Prostate gland (tissue), 2 donors: ENCODE measurements at regions not wholly inside any gene's neighbourhood (a gene's known extent, or its start where the extent isn't known, plus 50 kb on each side); places are given as distances from the start of the nearest gene placed in this dataset.

ENCODE experiments used
- CTCF ChIP-seq, 4 experiments: fragments of 200-600 bp in 2 of 4; fragments of 450-650 bp in 2 of 4; sonication (generic) in 2 of 4; IDR thresholded peaks; 1 replicate in 3 of 4; 2 replicates in 1 of 4; pipeline ENCODE4 v1.5.1; 2016 to 2019; ENCODE audit warnings: antibody characterized with exemption in 4 of 4, mild to moderate bottlenecking in 2 of 4, moderate library complexity in 2 of 4
- POLR2A ChIP-seq: fragments of 450-650 bp; IDR thresholded peaks from one replicate; pipeline ENCODE4 v1.6.1; 2016; ENCODE audit warnings: antibody characterized with exemption, mild to moderate bottlenecking
- POLR2AphosphoS5 ChIP-seq: sonication (generic); formaldehyde crosslinking; IDR thresholded peaks from one replicate; pipeline ENCODE4 v1.6.1; 2017; ENCODE audit warnings: antibody characterized with exemption

GRCh38 chr15:47991357-47991756 lies 129.4 kb upstream of the SLC24A5 start:
- no peak for TF ChIP-seq POLR2A
- no peak for TF ChIP-seq POLR2AphosphoS5
- TF ChIP-seq CTCF (IDR thresholded peaks at IDR 0.05): no peak
